ENCODE measurements at regions not wholly inside any gene's neighbourhood (a gene's known extent, or its start where the extent isn't known, plus 50 kb on each side); places are given as distances from the start of the nearest gene placed in this dataset.

GRCh38 chr1:109817881-109818270 is 54.2 kb upstream of the EPS8L3 start (continued):
- TF ChIP-seq, protein P1, sequence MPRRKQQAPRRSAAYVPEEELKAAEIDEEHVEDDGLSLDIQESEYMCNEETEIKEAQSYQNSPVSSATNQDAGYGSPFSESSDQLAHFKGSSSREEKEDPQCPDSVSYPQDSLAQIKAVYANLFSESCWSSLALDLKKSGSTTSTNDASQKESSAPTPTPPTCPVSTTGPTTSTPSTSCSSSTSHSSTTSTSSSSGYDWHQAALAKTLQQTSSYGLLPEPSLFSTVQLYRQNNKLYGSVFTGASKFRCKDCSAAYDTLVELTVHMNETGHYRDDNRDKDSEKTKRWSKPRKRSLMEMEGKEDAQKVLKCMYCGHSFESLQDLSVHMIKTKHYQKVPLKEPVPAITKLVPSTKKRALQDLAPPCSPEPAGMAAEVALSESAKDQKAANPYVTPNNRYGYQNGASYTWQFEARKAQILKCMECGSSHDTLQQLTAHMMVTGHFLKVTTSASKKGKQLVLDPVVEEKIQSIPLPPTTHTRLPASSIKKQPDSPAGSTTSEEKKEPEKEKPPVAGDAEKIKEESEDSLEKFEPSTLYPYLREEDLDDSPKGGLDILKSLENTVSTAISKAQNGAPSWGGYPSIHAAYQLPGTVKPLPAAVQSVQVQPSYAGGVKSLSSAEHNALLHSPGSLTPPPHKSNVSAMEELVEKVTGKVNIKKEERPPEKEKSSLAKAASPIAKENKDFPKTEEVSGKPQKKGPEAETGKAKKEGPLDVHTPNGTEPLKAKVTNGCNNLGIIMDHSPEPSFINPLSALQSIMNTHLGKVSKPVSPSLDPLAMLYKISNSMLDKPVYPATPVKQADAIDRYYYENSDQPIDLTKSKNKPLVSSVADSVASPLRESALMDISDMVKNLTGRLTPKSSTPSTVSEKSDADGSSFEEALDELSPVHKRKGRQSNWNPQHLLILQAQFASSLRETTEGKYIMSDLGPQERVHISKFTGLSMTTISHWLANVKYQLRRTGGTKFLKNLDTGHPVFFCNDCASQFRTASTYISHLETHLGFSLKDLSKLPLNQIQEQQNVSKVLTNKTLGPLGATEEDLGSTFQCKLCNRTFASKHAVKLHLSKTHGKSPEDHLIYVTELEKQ (tag by site-specific recombination; IDR thresholded peaks at IDR 0.05; ENCODE audit: borderline replicate concordance): no peak
- no peak for TF ChIP-seq ZNF645 (tag by site-specific recombination; IDR thresholded peaks at IDR 0.05)
- TF ChIP-seq SETDB1 (IDR thresholded peaks at IDR 0.05; ENCODE audit: insufficient read length, low read length): no peak
- TF ChIP-seq MYNN (tag by site-specific recombination; IDR thresholded peaks at IDR 0.05; ENCODE audit: borderline replicate concordance): no peak
- TF ChIP-seq IKZF3 (tag by site-specific recombination; IDR thresholded peaks at IDR 0.05): no peak
- TF ChIP-seq ZNF223 (tag by site-specific recombination; IDR thresholded peaks at IDR 0.05): no peak
- TF ChIP-seq ZNF707 (tag by site-specific recombination; IDR thresholded peaks at IDR 0.05): no peak
- TF ChIP-seq ZNF416 (tag by site-specific recombination; IDR thresholded peaks at IDR 0.05): no peak

DNA sequence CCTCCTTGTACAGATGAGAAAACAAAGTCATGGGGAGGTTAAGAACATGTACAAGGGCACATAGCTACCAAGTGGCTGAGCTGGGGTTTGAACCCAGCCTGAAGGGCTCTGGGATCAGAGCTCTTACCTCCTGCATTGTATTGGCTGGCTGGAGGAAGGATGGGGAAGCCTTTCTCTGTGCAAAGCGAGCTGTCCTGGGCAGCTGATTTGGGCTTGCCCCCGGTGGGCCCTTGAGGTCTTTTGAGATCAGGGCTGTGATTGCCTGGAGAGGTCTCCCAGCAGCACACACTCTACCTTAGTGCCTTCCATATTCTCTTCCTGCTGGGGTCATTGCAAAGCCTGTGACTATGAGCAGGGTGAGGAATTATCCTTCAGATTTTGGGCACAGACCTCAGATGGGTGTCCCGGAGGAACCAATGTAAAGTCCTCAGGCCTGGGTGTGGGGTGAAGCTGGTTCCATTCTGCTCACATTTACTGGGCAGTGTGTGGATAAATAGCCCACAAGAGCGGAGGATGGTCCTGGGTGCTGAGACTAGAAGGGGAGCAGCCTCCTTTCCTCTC is 53.3 kb upstream of the EPS8L3 start:
- Histone ChIP-seq H3K36me3 (ENCODE audit: control insufficient read depth in 2 of 2, insufficient read depth in 1 of 2, low read length in 2 of 2) (no peaks in the 10 kb centered on the region), H3K4me3 (ENCODE audit: low read depth, low read length) (no peak overlapping the region), H3K27ac (ENCODE audit: extremely low read depth, low read depth, low read length) (no peak overlapping the region), H3K9me3 (ENCODE audit: control insufficient read depth, insufficient read depth, low read depth, low read length) (no peaks in the 10 kb centered on the region), H3K4me1 (ENCODE audit: control insufficient read depth, insufficient read depth, low read length) (no peaks in the 10 kb centered on the region)
- TF ChIP-seq ZNF514 (tag by site-specific recombination; IDR thresholded peaks at IDR 0.05): no peak
- TF ChIP-seq, protein P2, sequence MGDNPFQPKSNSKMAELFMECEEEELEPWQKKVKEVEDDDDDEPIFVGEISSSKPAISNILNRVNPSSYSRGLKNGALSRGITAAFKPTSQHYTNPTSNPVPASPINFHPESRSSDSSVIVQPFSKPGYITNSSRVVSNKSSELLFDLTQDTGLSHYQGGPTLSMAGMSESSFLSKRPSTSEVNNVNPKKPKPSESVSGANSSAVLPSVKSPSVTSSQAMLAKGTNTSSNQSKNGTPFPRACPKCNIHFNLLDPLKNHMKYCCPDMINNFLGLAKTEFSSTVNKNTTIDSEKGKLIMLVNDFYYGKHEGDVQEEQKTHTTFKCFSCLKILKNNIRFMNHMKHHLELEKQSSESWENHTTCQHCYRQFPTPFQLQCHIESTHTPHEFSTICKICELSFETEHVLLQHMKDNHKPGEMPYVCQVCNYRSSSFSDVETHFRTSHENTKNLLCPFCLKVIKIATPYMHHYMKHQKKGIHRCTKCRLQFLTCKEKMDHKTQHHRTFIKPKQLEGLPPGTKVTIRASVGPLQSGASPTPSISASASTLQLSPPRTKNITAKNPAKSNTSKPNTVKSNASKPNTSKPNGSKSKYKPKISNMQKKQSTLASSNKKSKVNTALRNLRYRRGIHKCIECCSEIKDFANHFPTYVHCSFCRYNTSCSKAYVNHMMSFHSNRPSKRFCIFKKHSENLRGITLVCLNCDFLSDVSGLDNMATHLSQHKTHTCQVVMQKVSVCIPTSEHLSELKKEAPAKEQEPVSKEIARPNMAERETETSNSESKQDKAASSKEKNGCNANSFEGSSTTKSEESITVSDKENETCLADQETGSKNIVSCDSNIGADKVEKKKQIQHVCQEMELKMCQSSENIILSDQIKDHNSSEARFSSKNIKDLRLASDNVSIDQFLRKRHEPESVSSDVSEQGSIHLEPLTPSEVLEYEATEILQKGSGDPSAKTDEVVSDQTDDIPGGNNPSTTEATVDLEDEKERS (tag by site-specific recombination; IDR thresholded peaks at IDR 0.05): no peak
- TF ChIP-seq SP2 (tag by site-specific recombination; IDR thresholded peaks at IDR 0.05): no peak
- TF ChIP-seq EGR2 (tag by site-specific recombination; IDR thresholded peaks at IDR 0.05; ENCODE audit: low read depth): no peak
- no peak for TF ChIP-seq ZNF391 (tag by site-specific recombination; IDR thresholded peaks at IDR 0.05; ENCODE audit: borderline replicate concordance, low read depth)
- TF ChIP-seq, protein P3, sequence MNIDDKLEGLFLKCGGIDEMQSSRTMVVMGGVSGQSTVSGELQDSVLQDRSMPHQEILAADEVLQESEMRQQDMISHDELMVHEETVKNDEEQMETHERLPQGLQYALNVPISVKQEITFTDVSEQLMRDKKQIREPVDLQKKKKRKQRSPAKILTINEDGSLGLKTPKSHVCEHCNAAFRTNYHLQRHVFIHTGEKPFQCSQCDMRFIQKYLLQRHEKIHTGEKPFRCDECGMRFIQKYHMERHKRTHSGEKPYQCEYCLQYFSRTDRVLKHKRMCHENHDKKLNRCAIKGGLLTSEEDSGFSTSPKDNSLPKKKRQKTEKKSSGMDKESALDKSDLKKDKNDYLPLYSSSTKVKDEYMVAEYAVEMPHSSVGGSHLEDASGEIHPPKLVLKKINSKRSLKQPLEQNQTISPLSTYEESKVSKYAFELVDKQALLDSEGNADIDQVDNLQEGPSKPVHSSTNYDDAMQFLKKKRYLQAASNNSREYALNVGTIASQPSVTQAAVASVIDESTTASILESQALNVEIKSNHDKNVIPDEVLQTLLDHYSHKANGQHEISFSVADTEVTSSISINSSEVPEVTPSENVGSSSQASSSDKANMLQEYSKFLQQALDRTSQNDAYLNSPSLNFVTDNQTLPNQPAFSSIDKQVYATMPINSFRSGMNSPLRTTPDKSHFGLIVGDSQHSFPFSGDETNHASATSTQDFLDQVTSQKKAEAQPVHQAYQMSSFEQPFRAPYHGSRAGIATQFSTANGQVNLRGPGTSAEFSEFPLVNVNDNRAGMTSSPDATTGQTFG (tag by site-specific recombination; IDR thresholded peaks at IDR 0.05; ENCODE audit: borderline replicate concordance): no peak
- TF ChIP-seq ZNF830 (tag by site-specific recombination; IDR thresholded peaks at IDR 0.05; ENCODE audit: low read depth): no peak
- no peak for TF ChIP-seq ZNF2 (tag by site-specific recombination; IDR thresholded peaks at IDR 0.05)
- ChIA-PET CTCF (interaction anchor here (0.6 to 1.3 kb wide), 5 partner anchors 10 to 643 kb away, joined by 3 to 5 read pairs (median 3); no protein-coding TSS in a partner anchor), POLR2A (no interaction called here)

Measured in HEK293 (cell line).